Immature natural killer cell (primary cell): ENCODE measurements at regions not wholly inside any gene's neighbourhood (a gene's known extent, or its start where the extent isn't known, plus 50 kb on each side); places are given as distances from the start of the nearest gene placed in this dataset.
A peak's percentile ranks its signal among the peaks of the same experiment; 100 is the strongest.
"Not testable (repeated sequence)": the region's sequence is repeated elsewhere in the genome, so short reads cannot be mapped to it uniquely, and the experiment has no call there.

Source experiments
- DNase-seq, 3 donors: peaks; one replicate each; pipeline ENCODE4 v3.0.0; 2022; ENCODE audit warnings: mixed read lengths in 1 of 3
- H3K27ac Mint-ChIP-seq, 6 donors: one replicate each; pipeline ENCODE4 v1.8.0; 2020; ENCODE audit warnings: mixed read lengths in 6 of 6, mild to moderate bottlenecking in 5 of 6, inconsistent platforms in 4 of 6, moderate library complexity in 3 of 6
- H3K27me3 Mint-ChIP-seq, 3 donors: one replicate each; pipeline ENCODE4 v1.8.0; 2020 to 2021; ENCODE audit warnings: low read depth in 3 of 3, mild to moderate bottlenecking in 3 of 3, mixed read lengths in 3 of 3, moderate library complexity in 3 of 3, inconsistent platforms in 1 of 3
- H3K36me3 Mint-ChIP-seq, 3 donors: one replicate each; pipeline ENCODE4 v1.8.0; 2020; ENCODE audit warnings: mixed read lengths in 3 of 3, inconsistent platforms in 2 of 3, mild to moderate bottlenecking in 2 of 3
- H3K4me1 Mint-ChIP-seq, 2 donors: one replicate each; pipeline ENCODE4 v1.8.0; 2020; ENCODE audit warnings: inconsistent platforms in 2 of 2, mild to moderate bottlenecking in 2 of 2, mixed read lengths in 2 of 2, moderate library complexity in 1 of 2
- H3K4me3 Mint-ChIP-seq, 5 donors: one replicate each; pipeline ENCODE4 v1.8.0; 2020; ENCODE audit warnings: mild to moderate bottlenecking in 5 of 5, mixed read lengths in 5 of 5, inconsistent platforms in 3 of 5, moderate library complexity in 3 of 5
- H3K9me3 Mint-ChIP-seq, 6 donors: one replicate each; pipeline ENCODE4 v1.8.0; 2020; ENCODE audit warnings: mild to moderate bottlenecking in 6 of 6, mixed read lengths in 6 of 6, inconsistent platforms in 4 of 6, moderate library complexity in 3 of 6

DNA sequence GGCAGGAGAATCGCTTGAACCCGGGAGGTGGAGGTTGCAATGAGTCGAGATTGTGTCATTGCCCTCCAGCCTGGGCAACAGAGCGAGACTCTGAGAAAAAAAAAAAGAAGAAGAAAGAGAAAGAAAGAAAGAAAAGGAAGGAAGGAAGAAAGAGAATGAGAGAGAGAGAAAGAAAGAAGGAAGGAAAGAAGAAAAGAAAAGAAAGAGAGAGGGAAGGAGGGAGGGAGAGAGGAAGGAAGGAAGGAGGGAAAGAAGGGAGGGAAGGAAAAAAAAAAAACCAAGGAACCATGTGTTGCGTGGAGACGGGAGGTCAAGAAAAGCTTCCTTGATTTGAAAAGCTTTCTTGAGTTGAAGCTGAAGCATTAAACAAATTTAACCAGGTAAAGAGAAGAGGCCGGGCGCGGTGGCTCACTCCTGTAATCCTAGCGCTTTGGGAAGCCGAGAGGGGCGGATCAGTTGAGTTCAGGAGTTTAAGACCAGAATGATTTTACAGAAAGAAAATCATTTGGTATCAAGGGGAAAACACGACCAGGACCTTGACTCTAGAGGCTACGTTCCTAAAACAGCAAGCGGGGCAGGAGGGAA, 90.5 kb upstream of the PRSS16 start:
- peak overlapping the region in 5 of 6 donors; percentile 33 to 87 (median 80) for H3K27ac Mint-ChIP-seq
- peak overlapping the region; percentile 80 to 91 (median 86) for H3K4me3 Mint-ChIP-seq
- DNase-seq = no peak
- H3K27me3 Mint-ChIP-seq = peaks cover 7 to 14% (median 14%) of the 10 kb centered on the region in 3 donors
- H3K36me3 Mint-ChIP-seq = no peaks in the 10 kb centered on the region
- peaks cover 25 to 43% of the 10 kb centered on the region in 2 donors for H3K4me1 Mint-ChIP-seq
- H3K9me3 Mint-ChIP-seq = no peaks in the 10 kb centered on the region

DNA sequence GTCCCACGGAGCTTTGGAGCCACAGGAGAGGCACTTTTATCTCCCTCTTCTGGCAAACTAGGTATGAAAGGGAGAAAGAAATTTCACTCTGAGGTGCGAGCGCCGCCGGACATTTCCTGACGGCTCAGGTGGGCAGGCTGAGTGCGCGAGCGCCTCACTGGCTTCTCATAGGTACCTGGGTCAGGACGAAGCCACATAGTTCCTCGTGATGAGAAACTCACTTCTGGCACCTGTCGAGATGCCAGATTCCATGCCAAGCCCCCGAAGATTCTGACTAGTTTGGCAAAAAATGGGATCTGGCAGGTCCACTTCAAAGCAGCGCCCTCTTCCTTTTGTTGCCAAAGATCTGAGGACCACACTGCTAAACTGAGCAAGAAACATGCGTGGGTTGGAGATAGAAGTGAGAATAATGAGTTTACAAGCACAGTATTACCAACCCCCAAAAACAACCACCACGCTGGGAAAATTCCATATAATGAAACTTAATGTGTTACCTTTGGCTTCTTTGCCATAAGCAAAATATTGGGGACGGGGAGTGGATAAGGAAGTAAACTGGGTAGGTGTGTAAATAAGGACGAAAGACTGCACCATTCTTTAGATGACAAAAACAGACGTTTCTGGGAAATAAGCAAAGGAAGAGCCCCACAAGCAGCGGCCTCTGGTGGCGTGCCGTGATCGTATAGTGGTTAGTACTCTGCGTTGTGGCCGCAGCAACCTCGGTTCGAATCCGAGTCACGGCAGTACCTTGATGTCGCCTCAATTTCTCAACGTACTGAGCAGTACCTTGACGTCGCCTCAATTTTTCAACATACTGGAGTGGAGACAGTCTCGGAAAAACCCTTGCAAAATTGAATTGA, 89.8 kb upstream of the PRSS16 start:
- Mint-ChIP-seq H3K27me3 (peaks cover 7 to 17% (median 14%) of the 10 kb centered on the region in 3 donors), H3K27ac (peak overlapping the region; percentile 28 to 87 (median 76)), H3K36me3 (no peaks in the 10 kb centered on the region), H3K9me3 (no peaks in the 10 kb centered on the region), H3K4me1 (peaks cover 25 to 43% of the 10 kb centered on the region in 2 donors), H3K4me3 (peak overlapping the region; percentile 80 to 91 (median 86))
- DNase-seq = peak; percentile 71 to 79 (median 73)

DNA sequence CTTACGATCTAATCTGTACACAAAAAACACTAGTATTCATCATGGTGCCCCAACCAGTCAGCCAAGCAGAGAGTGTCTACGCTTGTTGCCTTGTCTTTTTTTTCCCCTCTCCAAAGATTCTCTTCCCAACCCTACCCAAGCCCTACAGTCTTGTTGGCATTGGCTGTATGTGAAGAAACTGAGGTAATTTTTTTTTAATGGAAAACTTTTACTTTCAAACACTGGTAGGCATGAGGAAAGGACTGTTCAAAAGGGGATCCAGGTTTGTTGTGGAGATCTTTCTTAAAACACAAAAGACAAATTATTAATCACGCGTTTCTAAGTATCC, 89.2 kb upstream of the PRSS16 start:
- peak overlapping the region; percentile 80 to 91 (median 86) for H3K4me3 Mint-ChIP-seq
- H3K9me3 Mint-ChIP-seq = no peaks in the 10 kb centered on the region
- no peaks in the 10 kb centered on the region for H3K36me3 Mint-ChIP-seq
- H3K27me3 Mint-ChIP-seq = peaks cover 7 to 18% (median 14%) of the 10 kb centered on the region in 3 donors
- DNase-seq = no peak
- H3K27ac Mint-ChIP-seq = peak overlapping the region in 5 of 6 donors; percentile 28 to 87 (median 80)
- peaks cover 25 to 43% of the 10 kb centered on the region in 2 donors for H3K4me1 Mint-ChIP-seq

DNA sequence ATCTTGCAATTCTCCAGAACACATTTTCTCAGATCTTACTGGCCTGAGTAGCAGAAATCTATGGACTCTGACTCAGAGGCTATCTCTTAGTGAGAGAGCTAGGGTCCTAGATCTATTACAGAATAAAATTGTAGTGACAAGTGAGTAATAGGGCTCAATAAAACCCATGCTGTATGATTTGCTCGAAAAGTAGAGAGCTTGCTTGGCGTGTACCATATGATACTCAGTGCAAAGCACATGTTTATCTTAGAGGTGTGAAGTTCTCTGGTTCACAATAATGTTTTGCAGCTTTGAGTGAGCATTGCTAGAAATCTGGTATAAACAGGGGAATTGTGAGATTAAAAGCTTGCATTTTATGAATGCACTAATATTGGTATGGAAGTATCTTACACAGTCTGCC, 87.8 kb upstream of the PRSS16 start:
- H3K27me3 Mint-ChIP-seq = peaks cover 7 to 19% (median 14%) of the 10 kb centered on the region in 3 donors
- H3K4me3 Mint-ChIP-seq = no peak overlapping the region
- no peaks in the 10 kb centered on the region for H3K36me3 Mint-ChIP-seq
- no peak overlapping the region for H3K27ac Mint-ChIP-seq
- no peaks in the 10 kb centered on the region for H3K9me3 Mint-ChIP-seq
- H3K4me1 Mint-ChIP-seq = peaks cover 21 to 38% of the 10 kb centered on the region in 2 donors
- DNase-seq = no peak

DNA sequence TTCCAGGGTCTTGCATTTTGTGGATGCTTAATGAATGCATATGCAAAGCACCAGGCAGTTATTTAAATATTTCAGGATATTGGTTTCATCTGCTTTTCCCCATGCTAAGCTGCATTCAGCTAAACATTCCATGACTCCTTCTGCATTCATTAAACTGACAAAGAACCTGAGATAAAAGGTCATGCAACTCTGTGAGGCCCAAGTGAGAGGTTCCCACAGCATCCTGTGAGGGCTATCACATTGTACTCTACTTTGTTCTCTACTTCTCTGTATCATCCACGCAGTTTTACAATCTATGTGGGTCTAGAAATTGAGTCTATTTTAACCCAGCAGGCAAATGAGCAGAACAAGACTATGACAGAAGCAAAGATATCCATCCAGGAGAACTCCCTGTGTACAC, 86.4 kb upstream of the PRSS16 start:
- H3K27me3 Mint-ChIP-seq = peaks cover 7 to 19% (median 14%) of the 10 kb centered on the region in 3 donors
- no peak for DNase-seq
- no peaks in the 10 kb centered on the region for H3K36me3 Mint-ChIP-seq
- no peak overlapping the region for H3K27ac Mint-ChIP-seq
- peaks cover 18 to 32% of the 10 kb centered on the region in 2 donors for H3K4me1 Mint-ChIP-seq
- no peak overlapping the region for H3K4me3 Mint-ChIP-seq
- no peaks in the 10 kb centered on the region for H3K9me3 Mint-ChIP-seq

DNA sequence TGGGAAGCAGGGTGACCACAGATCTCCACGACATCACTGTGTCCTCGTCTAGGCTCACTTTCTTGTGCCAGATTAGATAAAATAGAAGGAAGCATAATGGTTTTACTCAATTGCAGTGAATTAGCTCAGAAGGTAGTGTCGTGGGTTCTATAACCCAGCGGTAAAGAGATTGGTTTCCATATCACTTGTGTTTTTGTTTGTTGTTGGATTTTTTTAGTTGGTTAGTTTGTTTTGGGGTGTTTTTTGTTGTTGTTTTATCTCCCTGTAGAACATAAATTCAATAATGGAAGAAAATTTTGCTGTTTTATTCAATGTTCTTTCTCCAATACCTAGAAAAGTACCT, 85.9 kb upstream of the PRSS16 start:
- Mint-ChIP-seq H3K4me1 (peaks cover 15 to 27% of the 10 kb centered on the region in 2 donors), H3K4me3 (no peak overlapping the region), H3K36me3 (no peaks in the 10 kb centered on the region), H3K27me3 (peaks cover 7 to 19% (median 14%) of the 10 kb centered on the region in 3 donors), H3K27ac (peak overlapping the region in 1 of 6 donors; percentile 38), H3K9me3 (no peaks in the 10 kb centered on the region)
- no peak for DNase-seq

DNA sequence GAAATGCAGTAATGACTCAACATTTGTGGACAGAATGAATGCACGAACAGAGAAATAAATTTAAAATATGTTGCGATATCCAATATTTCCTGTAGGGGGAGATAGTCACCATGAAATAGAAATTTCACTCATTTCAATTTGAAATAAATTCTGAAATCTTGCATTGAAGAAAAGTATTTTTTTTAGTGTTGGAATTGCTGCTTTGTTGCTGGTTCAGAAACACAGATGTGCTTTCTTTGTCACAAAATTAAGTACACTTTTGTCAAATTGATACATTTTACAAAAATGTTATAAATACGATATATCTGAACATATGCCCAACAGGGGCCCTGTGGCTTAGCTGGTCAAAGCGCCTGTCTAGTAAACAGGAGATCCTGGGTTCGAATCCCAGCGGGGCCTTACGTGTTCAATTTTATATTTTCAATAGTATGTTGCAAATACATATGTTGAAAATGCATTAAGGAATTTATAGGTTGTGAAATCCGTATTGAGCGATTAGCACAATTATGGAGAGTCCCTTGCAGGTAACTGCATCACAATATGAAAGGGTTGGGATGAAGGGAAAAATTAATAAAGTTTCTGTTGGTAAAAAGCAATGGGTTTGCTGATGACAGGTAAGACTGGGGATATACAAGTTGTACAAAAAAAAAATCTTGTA, 85.4 kb upstream of the PRSS16 start:
- H3K27me3 Mint-ChIP-seq = peaks cover 5 to 19% (median 18%) of the 10 kb centered on the region in 3 donors
- peak overlapping the region in 1 of 6 donors; percentile 38 for H3K27ac Mint-ChIP-seq
- peaks cover 12 to 22% of the 10 kb centered on the region in 2 donors for H3K4me1 Mint-ChIP-seq
- no peaks in the 10 kb centered on the region for H3K9me3 Mint-ChIP-seq
- peak overlapping the region in 1 of 5 donors; percentile 15 for H3K4me3 Mint-ChIP-seq
- no peaks in the 10 kb centered on the region for H3K36me3 Mint-ChIP-seq
- DNase-seq = peak; percentile 42 to 56 (median 48)

DNA sequence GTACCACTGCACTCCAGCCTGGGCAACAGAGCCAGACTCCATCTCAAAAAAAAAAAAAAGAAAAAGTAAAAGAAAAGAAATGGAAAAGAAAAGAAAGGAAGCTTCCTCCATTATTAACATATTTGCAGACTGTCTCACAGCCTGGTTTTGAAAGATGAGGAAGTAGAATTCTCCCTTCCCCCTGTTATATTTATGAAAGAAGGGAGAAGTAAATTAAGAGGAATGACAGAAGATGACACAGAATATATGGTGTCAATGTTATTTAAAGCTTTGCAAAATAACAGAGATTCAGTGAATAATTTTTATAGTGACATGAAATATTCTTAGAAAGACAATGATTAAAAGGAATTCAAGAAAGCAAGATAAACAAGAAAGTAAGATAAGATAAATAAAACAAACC, 83.7 kb upstream of the PRSS16 start:
- peaks cover 0 to 6% of the 10 kb centered on the region in 2 donors for H3K4me1 Mint-ChIP-seq
- no peak overlapping the region for H3K27ac Mint-ChIP-seq
- H3K27me3 Mint-ChIP-seq = peaks cover 0 to 12% (median 10%) of the 10 kb centered on the region in 3 donors
- no peaks in the 10 kb centered on the region for H3K9me3 Mint-ChIP-seq
- no peak overlapping the region for H3K4me3 Mint-ChIP-seq
- no peak for DNase-seq
- H3K36me3 Mint-ChIP-seq = no peaks in the 10 kb centered on the region

DNA sequence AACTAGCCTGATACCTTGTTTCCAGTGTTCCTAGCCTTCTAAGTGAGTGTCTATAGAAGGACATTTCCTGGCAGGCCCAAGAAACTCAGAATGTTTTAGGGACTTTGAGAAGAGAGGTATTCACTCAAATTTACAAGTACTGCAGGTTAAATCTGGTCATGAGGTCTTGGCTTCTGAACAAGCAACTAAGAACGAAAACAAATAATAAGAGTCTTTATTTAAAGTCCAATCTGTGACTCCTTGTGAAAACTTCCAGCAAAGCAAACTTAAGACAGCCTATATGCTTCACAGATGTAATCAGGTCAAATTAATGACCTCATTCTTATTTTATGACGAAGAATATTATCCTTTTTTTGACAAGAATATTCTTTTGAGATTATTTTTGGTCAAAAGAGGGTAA, 79.4 kb upstream of the PRSS16 start:
- no peak overlapping the region for H3K4me3 Mint-ChIP-seq
- no peak for DNase-seq

DNA sequence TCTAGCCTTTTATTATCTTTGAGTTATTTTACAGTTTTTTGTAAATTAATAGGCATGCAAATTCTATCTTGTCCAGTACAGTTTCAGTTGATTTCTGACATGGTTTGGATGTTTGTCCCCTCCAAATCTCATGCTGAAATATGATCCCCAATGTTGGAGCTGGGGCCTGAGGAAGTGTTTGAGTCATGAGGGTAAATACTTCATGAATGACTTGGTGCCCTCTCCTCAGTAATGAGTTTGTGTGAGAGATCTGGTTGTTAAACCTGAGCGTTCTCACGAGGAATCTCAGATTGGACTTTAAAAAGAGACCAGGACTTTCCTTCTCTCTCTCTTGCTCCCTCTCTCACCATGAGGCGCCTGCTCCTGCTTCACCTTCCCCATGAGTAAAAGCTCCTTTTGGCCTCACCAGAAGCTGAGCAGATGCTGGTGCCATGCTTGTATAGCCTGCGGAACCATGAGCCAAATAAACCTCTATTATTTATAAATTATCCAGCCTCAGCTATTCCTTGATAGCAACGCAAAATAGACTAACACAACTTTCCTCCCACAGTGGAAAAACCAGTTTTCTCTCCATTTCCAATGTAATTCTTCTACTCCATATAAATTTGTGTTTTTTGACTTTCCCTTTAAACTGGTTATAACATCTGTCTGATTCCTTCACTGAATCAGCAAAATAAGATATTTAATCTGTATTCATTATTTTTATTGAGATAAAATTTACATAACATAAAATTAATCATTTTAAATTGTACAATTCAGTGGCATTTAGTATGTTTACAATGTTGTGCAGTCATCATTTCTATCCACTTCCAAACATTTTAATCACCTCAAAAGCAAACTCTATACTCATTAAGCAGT, 78.7 kb upstream of the PRSS16 start:
- no peaks in the 10 kb centered on the region for H3K4me1 Mint-ChIP-seq
- no peak overlapping the region for H3K27ac Mint-ChIP-seq
- no peaks in the 10 kb centered on the region for H3K36me3 Mint-ChIP-seq
- no peaks in the 10 kb centered on the region for H3K9me3 Mint-ChIP-seq
- peaks cover 2 to 9% (median 9%) of the 10 kb centered on the region in 3 donors for H3K27me3 Mint-ChIP-seq
- H3K4me3 Mint-ChIP-seq = no peak overlapping the region
- DNase-seq = no peak

More for the DNA sequence above, 79.4 kb upstream of the PRSS16 start:
- Mint-ChIP-seq H3K4me1 (no peaks in the 10 kb centered on the region), H3K27me3 (peaks cover 2 to 11% (median 9%) of the 10 kb centered on the region in 3 donors), H3K36me3 (no peaks in the 10 kb centered on the region), H3K9me3 (no peaks in the 10 kb centered on the region), H3K27ac (no peak overlapping the region)

DNA sequence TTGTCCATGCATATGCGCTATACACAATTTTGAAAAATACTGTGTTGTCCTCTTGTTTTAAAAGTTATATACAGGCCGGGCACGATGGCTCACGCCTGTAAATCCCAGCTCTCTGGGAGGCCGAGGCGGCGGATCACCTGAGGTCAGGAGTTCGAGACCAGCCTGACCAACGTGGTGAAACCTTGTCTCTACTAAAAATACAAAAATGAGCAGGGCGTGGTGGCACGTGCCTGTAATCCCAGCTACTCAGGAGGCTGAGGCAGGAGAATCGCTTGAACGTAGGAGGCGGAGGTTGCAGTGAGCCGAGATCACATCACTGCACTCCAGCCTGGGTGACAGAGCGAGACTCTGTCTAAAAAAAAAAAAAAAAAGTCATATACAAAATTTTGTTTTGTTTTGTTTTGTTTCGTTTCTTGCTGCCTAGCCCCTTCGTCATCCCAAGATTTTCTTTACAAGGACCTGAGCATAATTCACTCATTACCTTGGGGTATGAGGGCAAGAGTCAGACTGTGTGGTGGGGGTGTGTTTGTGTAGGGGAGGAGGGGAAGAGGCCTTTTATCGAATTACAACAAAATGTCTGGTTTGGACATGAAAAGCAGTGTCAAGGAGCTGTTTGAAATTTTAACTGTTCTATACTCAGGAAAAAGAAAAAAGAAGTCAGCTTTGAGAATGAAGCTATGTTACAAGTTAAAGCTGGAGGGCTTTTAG, 74.8 kb upstream of the PRSS16 start:
- not testable (repeated sequence) for DNase-seq, H3K9me3 Mint-ChIP-seq, H3K4me3 Mint-ChIP-seq, H3K36me3 Mint-ChIP-seq, H3K27ac Mint-ChIP-seq
- H3K4me1 Mint-ChIP-seq = peaks cover 12 to 16% of the 10 kb centered on the region in 2 donors
- H3K27me3 Mint-ChIP-seq = peaks cover 20 to 27% (median 21%) of the 10 kb centered on the region in 3 donors

DNA sequence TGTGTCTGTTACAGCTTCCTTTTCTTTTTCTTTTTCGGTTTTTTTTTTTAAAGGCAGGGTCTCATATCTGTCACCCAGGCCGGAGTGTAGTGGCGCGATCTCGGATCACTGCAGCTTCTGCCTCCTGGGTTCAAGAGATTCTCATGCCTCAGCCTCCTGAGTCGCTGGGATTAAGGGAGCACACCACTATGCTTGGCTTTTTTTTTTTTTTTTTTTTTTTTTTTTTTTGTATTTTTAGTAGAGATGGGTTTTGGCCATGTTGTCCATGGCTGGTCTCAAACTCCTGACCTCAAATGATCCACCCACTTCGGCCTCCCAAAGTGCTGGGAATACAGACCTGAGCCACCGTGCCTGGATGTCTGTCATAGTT, 74.3 kb upstream of the PRSS16 start:
- not testable (repeated sequence) for DNase-seq, H3K4me3 Mint-ChIP-seq, H3K36me3 Mint-ChIP-seq, H3K9me3 Mint-ChIP-seq, H3K27ac Mint-ChIP-seq
- Mint-ChIP-seq H3K4me1 (peaks cover 18 to 22% of the 10 kb centered on the region in 2 donors), H3K27me3 (peaks cover 25 to 32% (median 26%) of the 10 kb centered on the region in 3 donors)

DNA sequence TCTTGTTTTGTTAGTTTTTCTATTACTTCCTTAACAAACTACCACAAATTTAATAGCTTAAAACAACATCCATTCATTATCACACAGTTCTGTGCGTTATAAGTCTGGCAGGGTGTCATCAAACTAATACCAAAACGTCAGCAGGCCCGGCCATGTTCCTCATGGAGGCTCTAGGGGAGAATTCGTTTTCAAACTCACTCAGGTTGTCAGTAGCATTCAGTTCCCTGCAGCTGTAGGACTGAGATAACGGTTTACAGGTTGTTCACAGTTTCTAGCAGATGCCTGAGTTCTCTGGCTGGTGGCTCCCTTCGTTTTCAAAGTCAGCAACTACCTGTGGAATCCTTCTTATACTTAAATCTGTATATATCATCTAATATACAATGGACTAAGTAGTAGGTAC, 72.5 kb upstream of the PRSS16 start:
- H3K9me3 Mint-ChIP-seq = peaks cover 0 to 4% (median 0%) of the 10 kb centered on the region in 6 donors
- no peaks in the 10 kb centered on the region for H3K36me3 Mint-ChIP-seq
- DNase-seq = no peak
- no peak overlapping the region for H3K27ac Mint-ChIP-seq
- H3K4me1 Mint-ChIP-seq = peaks cover 24 to 25% of the 10 kb centered on the region in 2 donors
- no peak overlapping the region for H3K4me3 Mint-ChIP-seq
- peaks cover 30 to 37% (median 32%) of the 10 kb centered on the region in 3 donors for H3K27me3 Mint-ChIP-seq
